Adrenal gland (tissue), 9 donors: ENCODE measurements at regions not wholly inside any gene's neighbourhood (a gene's known extent, or its start where the extent isn't known, plus 50 kb on each side); places are given as distances from the start of the nearest gene placed in this dataset.
"Not testable (repeated sequence)": the region's sequence is repeated elsewhere in the genome, so short reads cannot be mapped to it uniquely, and the experiment has no call there.

Source experiments
- DNase-seq, 7 donors: peaks; one replicate each; pipeline ENCODE4 v3.0.0-alpha.2; 2019 to 2020
- H3K27ac ChIP-seq, 5 donors: fragments of 200-600 bp; sonication (generic) in 4 of 5; 1 replicate in 3 of 5; 2 replicates in 2 of 5; pipeline versions ENCODE4 v1.5.1 to v1.8.0; 2016 to 2020; ENCODE audit warnings: mild to moderate bottlenecking in 1 of 5
- H3K27me3 ChIP-seq: fragments of 200-600 bp; 2 replicates; pipeline ENCODE4 v1.8.0; 2021
- H3K36me3 ChIP-seq, 2 donors: fragments of 200-600 bp; replicated peaks in 1 of 2; 1 replicate in 1 of 2; 2 replicates in 1 of 2; pipeline versions ENCODE4 v1.5.1 to v1.8.0; 2018 to 2022
- H3K4me1 ChIP-seq, 2 donors: fragments of 200-600 bp; replicated peaks in 1 of 2; 1 replicate in 1 of 2; 2 replicates in 1 of 2; pipeline versions ENCODE4 v1.5.1 to v1.8.0; 2018 to 2021
- H3K4me3 ChIP-seq, 4 donors: fragments of 200-600 bp; sonication (generic) in 3 of 4; one replicate each; pipeline ENCODE4 v1.5.1; 2016 to 2018
- H3K9me3 ChIP-seq, 3 donors: fragments of 200-600 bp; sonication (generic) in 1 of 3; replicated peaks in 1 of 3; 1 replicate in 2 of 3; 2 replicates in 1 of 3; pipeline versions ENCODE4 v1.5.1 to v1.8.0; 2016 to 2021
- CTCF ChIP-seq, 6 experiments: fragments of 450-650 bp in 4 of 6; fragments of 200-600 bp in 2 of 6; sonication (generic) in 1 of 6; IDR thresholded peaks; 1 replicate in 5 of 6; 2 replicates in 1 of 6; pipeline versions ENCODE4 v1.5.1 to v1.8.0; 2016 to 2021; ENCODE audit warnings: antibody characterized with exemption in 6 of 6, mild to moderate bottlenecking in 2 of 6, moderate library complexity in 1 of 6
- POLR2A ChIP-seq, 2 donors: fragments of 450-650 bp; IDR thresholded peaks; one replicate each; pipeline ENCODE4 v1.6.1; 2017; ENCODE audit warnings: antibody characterized with exemption in 2 of 2, mild to moderate bottlenecking in 2 of 2, moderate library complexity in 1 of 2
- WGBS, 4 donors: extraction: QIAGEN DNeasy Blood & Tissue Kit in 2 of 4; methylation state at CpG; one replicate each; pipeline versions ENCODE4 v1.1.5 to v1.1.7; 2013 to 2017; 5-methylcytosine and 5-hydroxymethylcytosine counted together
- intact Hi-C, 2 donors: fragments of 100-400 bp; cut with DNase I; formaldehyde crosslinking; loops; one replicate each; pipeline versions ENCODE4 v1.14.1 to v1.15.0; 2022 to 2023
- donor health status: healthy with polysubstance abuse.
- donor health status: Bipolar disorder and iron deficiency.
- donor health status: DM: yes; HTN: yes; CAD: no.
- donor health status: DM: no; HTN: no; CAD: no.
- donor health status: DM: no; HTN: no; CAD: no.

DNA sequence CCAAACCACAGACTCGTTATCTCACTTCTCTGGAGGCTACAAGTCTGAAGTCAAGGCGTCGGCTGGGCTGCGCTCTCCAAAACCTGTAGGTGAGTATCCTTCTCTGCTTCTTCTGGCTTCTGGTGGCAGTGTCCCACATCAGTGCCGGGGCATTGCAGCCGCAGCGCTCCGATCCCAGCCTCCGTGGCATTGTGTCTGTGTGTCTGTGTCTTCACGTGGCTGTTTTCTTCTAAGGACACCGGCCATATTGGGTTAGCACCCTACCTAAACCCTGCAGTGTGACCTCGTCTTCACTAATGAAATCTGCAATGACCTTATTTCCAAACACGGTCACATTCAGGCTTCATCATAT, 584.9 kb upstream of the COBL start:
- no peaks in the 10 kb centered on the region for H3K27me3 ChIP-seq

DNA sequence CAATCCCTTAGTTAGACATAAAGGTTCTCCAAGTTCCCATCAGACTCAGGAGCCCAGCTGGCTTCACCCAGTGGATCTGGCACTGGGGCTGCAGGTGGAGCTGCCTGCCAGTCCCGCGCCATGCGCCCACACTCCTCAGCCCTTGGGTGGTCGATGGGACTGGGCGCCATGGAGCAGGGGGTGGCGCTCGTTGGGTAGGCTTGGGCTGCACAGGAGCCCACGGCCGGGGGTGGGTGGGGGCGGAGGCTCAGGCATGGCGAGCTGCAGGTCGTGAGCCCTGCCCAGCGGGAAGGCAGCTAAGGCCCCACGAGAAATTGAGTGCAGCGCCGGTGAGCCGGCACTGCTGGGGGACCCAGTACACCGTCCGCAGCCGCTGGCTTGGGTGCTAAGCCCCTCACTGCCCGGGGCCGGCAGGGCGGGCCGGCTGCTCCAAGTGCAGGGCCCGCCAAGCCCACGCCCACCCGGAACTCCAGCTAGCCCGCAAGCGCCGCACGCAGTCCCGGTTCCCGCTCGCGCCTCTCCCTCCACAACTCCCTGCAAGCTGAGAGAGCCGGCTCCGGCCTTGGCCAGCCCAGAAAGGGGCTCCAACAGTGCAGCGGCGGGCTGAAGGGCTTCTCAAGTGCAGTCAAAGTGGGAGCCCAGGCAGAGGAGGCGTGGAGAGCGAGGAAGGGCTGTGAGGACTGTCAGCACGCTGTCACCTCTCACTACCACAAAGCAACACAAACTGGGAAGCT, 584.3 kb upstream of the COBL start:
- H3K36me3 ChIP-seq, intact Hi-C loops, H3K4me3 ChIP-seq, H3K27me3 ChIP-seq, H3K4me1 ChIP-seq, DNase-seq, H3K27ac ChIP-seq, H3K9me3 ChIP-seq: not testable (repeated sequence)
- WGBS, 4 donors, result 95 to 98% (median 97%) methylated on average over 17 to 42 of the region's 42 CpGs

More for the DNA sequence above, 584.9 kb upstream of the COBL start:
- Histone ChIP-seq H3K9me3 (no peaks in the 10 kb centered on the region), H3K27ac (no peak overlapping the region), H3K4me3 (no peak overlapping the region), H3K4me1 (no peaks in the 10 kb centered on the region), H3K36me3 (no peaks in the 10 kb centered on the region)
- intact Hi-C loops, result no loop called here
- TF ChIP-seq CTCF (IDR thresholded peaks at IDR 0.05), result no peak
- no peak for TF ChIP-seq POLR2A (IDR thresholded peaks at IDR 0.05)
- no peak for DNase-seq
- WGBS, 4 donors, result 86 to 95% (median 93%) methylated on average over 8 to 13 of the region's 13 CpGs

DNA sequence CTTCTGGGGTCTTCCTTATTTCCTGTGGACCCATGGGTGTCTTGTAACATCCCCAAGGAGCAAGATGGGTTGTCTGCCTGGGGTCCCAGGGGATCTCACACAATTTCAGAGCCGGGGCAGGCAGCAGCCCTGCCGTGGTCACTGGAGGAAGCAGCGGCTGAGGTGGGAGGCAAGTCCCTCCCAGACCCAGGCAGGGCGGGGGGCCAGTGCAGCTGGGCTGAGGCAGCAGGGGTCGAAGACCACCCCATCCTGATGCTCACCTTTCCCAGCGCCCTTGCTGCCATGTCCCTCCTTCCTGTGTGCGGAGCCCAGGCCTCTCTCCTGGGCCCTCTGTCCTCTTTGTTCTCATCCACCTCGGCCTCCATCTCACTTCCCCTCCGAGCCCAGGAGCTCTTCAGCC, 583.0 kb upstream of the COBL start:
- TF ChIP-seq CTCF (IDR thresholded peaks at IDR 0.05) (no peak), POLR2A (IDR thresholded peaks at IDR 0.05) (no peak)
- Histone ChIP-seq H3K36me3 (no peaks in the 10 kb centered on the region), H3K4me1 (no peaks in the 10 kb centered on the region), H3K4me3 (no peak overlapping the region), H3K27me3 (no peaks in the 10 kb centered on the region), H3K27ac (no peak overlapping the region), H3K9me3 (no peaks in the 10 kb centered on the region)
- WGBS, 4 donors, result 80 to 94% (median 89%) methylated on average over 7 to 9 of the region's 9 CpGs
- no peak for DNase-seq
- intact Hi-C loops, result no loop called here

- H3K36me3 ChIP-seq, result no peaks in the 10 kb centered on the region
- no peak for TF ChIP-seq POLR2A (IDR thresholded peaks at IDR 0.05)
- TF ChIP-seq CTCF (IDR thresholded peaks at IDR 0.05), result no peak
- no peaks in the 10 kb centered on the region for H3K27me3 ChIP-seq
- intact Hi-C loops, result no loop called here
- no peaks in the 10 kb centered on the region for H3K4me1 ChIP-seq
- no peak overlapping the region for H3K4me3 ChIP-seq
- no peaks in the 10 kb centered on the region for H3K9me3 ChIP-seq
- DNase-seq, result no peak
- no peak overlapping the region for H3K27ac ChIP-seq
- WGBS, 4 donors, result 77 to 87% (median 80%) methylated on average over 1 of the region's 1 CpG
Observed at GRCh38 chr7:51882412-51882811, 565.8 kb upstream of the COBL start.

GRCh38 chr7:51881309-51881708, 564.7 kb upstream of the COBL start:
- TF ChIP-seq CTCF (IDR thresholded peaks at IDR 0.05), result no peak
- no peak for TF ChIP-seq POLR2A (IDR thresholded peaks at IDR 0.05)
- H3K36me3 ChIP-seq, result no peaks in the 10 kb centered on the region

More at GRCh38 chr7:51881309-51881708, 564.7 kb upstream of the COBL start:
- intact Hi-C loops, result no loop called here
- 80 to 88% (median 85%) methylated on average over 2 of the region's 2 CpGs for WGBS, 4 donors
- H3K4me3 ChIP-seq, result no peak overlapping the region
- H3K9me3 ChIP-seq, result no peaks in the 10 kb centered on the region
- no peak overlapping the region for H3K27ac ChIP-seq
- no peak for DNase-seq
- H3K4me1 ChIP-seq, result no peaks in the 10 kb centered on the region
- no peaks in the 10 kb centered on the region for H3K27me3 ChIP-seq
